HEK293 (cell line): ENCODE measurements at regions not wholly inside any gene's neighbourhood (a gene's known extent, or its start where the extent isn't known, plus 50 kb on each side); places are given as distances from the start of the nearest gene placed in this dataset.

Experiments used
- CTCF ChIA-PET: fragments of 350-600 bp; formaldehyde crosslinking; extraction: SDS; loops from one replicate; lab custom pipeline; 2021; ENCODE audit warnings: antibody characterized with exemption; lab: Yijun Ruan, JAX
- POLR2A ChIA-PET: fragments of 300-600 bp; formaldehyde crosslinking; extraction: SDS; loops from one replicate; lab custom pipeline; 2020; ENCODE audit warnings: antibody characterized with exemption, inconsistent platforms; lab: Yijun Ruan, JAX
- H3K27ac ChIP-seq: fragments of 200-500 bp; sonication (Bioruptor generic); 2 replicates; pipeline ENCODE4 v1.5.1; 2014; ENCODE audit warnings: low read depth, low read length, control low read depth, inconsistent platforms; ENCODE audit errors: extremely low read depth
- H3K36me3 ChIP-seq, 2 experiments: fragments of 200-500 bp in 1 of 2; sonication (Bioruptor generic) in 1 of 2; 1 replicate in 1 of 2; 2 replicates in 1 of 2; pipeline ENCODE4 v1.5.1; 2014 to 2017; ENCODE audit warnings: inconsistent platforms in 2 of 2, low read length in 2 of 2; ENCODE audit not compliant: control insufficient read depth in 2 of 2, insufficient read depth in 1 of 2
- H3K4me1 ChIP-seq: fragments of 200-500 bp; sonication (Bioruptor generic); 2 replicates; pipeline ENCODE4 v1.5.1; 2014; ENCODE audit warnings: mild to moderate bottlenecking, low read length, inconsistent platforms; ENCODE audit not compliant: control insufficient read depth, insufficient read depth
- H3K4me3 ChIP-seq: 2 replicates; pipeline ENCODE4 v1.5.1; 2011; ENCODE audit warnings: low read depth, mild to moderate bottlenecking, control low read depth, low read length, moderate library complexity
- H3K9me3 ChIP-seq: fragments of 200-500 bp; sonication (Bioruptor generic); 2 replicates; pipeline ENCODE4 v1.5.1; 2014; ENCODE audit warnings: low read depth, low read length, inconsistent platforms; ENCODE audit not compliant: control insufficient read depth, insufficient read depth
- CTCF ChIP-seq: fragments of 450-650 bp; formaldehyde crosslinking; IDR thresholded peaks from 2 replicates; pipeline ENCODE4 v1.5.1; 2016; ENCODE audit warnings: missing biosample characterization, missing genetic modification characterization
- ELK4 ChIP-seq: IDR thresholded peaks from 2 replicates; pipeline ENCODE4 v1.6.1; 2011; ENCODE audit warnings: mild to moderate bottlenecking, low read depth, low read length, borderline replicate concordance
- FEZF1 ChIP-seq: fragments of 450-650 bp; formaldehyde crosslinking; IDR thresholded peaks from 2 replicates; pipeline ENCODE4 v1.5.1; 2016; ENCODE audit warnings: missing biosample characterization, missing genetic modification characterization
- GLI2 ChIP-seq: fragments of 450-650 bp; formaldehyde crosslinking; IDR thresholded peaks from 2 replicates; pipeline ENCODE4; 2017; ENCODE audit warnings: missing biosample characterization, missing genetic modification characterization, low read depth, borderline replicate concordance
- HOXD13 ChIP-seq: sonication (generic); formaldehyde crosslinking; IDR thresholded peaks from 2 replicates; pipeline ENCODE4 v1.8.0; 2022; ENCODE audit warnings: missing genetic modification reagents, borderline replicate concordance
- KLF10 ChIP-seq: fragments of 450-650 bp; IDR thresholded peaks from 2 replicates; pipeline ENCODE4 v1.5.1; 2018; ENCODE audit warnings: missing biosample characterization, mild to moderate bottlenecking, missing genetic modification characterization
- MEIS1 ChIP-seq: sonication (generic); formaldehyde crosslinking; IDR thresholded peaks from 2 replicates; pipeline ENCODE4 v1.8.1; 2022; ENCODE audit warnings: missing genetic modification reagents, mild to moderate bottlenecking, borderline replicate concordance
- REST ChIP-seq: fragments of 450-650 bp; formaldehyde crosslinking; IDR thresholded peaks from 2 replicates; pipeline ENCODE4 v1.5.1; 2016; ENCODE audit warnings: missing biosample characterization, missing genetic modification characterization
- SCRT2 ChIP-seq: fragments of 450-650 bp; formaldehyde crosslinking; IDR thresholded peaks from 2 replicates; pipeline ENCODE4 v1.5.1; 2016; ENCODE audit warnings: missing biosample characterization, missing genetic modification characterization
- ZFHX2 ChIP-seq: fragments of 450-650 bp; formaldehyde crosslinking; conservative IDR thresholded peaks from 2 replicates; pipeline ENCODE4 v1.5.1; 2016; ENCODE audit warnings: missing biosample characterization, missing genetic modification characterization
- ZNF2 ChIP-seq: fragments of 450-650 bp; formaldehyde crosslinking; IDR thresholded peaks from 2 replicates; pipeline ENCODE4 v1.5.1; 2016; ENCODE audit warnings: missing biosample characterization, missing genetic modification characterization
- ZNF354C ChIP-seq: fragments of 450-650 bp; formaldehyde crosslinking; IDR thresholded peaks from 2 replicates; pipeline ENCODE4 v1.5.1; 2016; ENCODE audit warnings: missing biosample characterization, missing genetic modification characterization, low read depth, borderline replicate concordance
- ZNF366 ChIP-seq: fragments of 450-650 bp; formaldehyde crosslinking; conservative IDR thresholded peaks from 2 replicates; pipeline ENCODE4 v1.5.1; 2016; ENCODE audit warnings: missing biosample characterization, missing genetic modification characterization
- ZNF600 ChIP-seq: fragments of 450-650 bp; formaldehyde crosslinking; IDR thresholded peaks from 2 replicates; pipeline ENCODE4 v1.5.1; 2016; ENCODE audit warnings: missing biosample characterization, missing genetic modification characterization
- ZNF670 ChIP-seq: fragments of 450-650 bp; formaldehyde crosslinking; IDR thresholded peaks from 2 replicates; pipeline ENCODE4 v1.5.1; 2016; ENCODE audit warnings: missing biosample characterization, missing genetic modification characterization, low read depth
- TF ChIP-seq, protein P1 (sequence below): fragments of 450-650 bp; formaldehyde crosslinking; IDR thresholded peaks from 2 replicates; pipeline ENCODE4 v1.5.1; 2016; ENCODE audit warnings: missing biosample characterization, missing genetic modification characterization
- TF ChIP-seq, protein P2 (sequence below): fragments of 450-650 bp; formaldehyde crosslinking; IDR thresholded peaks from 2 replicates; pipeline ENCODE4 v1.5.1; 2016; ENCODE audit warnings: missing biosample characterization, missing genetic modification characterization, borderline replicate concordance
- TF ChIP-seq, protein P3 (sequence below): fragments of 450-650 bp; formaldehyde crosslinking; IDR thresholded peaks from 2 replicates; pipeline ENCODE4 v1.5.1; 2016; ENCODE audit warnings: missing biosample characterization, missing genetic modification characterization

DNA sequence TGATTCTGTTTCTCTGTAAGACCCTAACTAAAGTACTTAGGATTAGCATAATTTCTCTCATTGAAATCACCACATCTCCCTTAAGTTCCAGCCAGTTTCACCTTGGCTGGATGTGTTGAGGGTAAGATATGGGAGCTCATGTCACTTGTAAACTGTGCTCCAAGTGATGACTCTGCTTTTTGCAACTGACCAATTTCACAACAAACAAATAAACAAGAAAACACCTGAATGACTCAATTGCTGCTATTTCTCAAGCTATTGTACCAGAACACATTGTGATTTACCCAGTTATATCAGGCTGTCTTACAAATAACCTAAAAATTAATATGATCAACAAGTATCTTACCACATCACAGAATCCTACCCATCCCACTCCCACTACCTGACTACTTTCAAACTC is 379.1 kb upstream of the KIF2A start:
- no peak overlapping the region for H3K27ac ChIP-seq
- H3K36me3 ChIP-seq: no peaks in the 10 kb centered on the region
- H3K4me3 ChIP-seq: no peak overlapping the region
- H3K9me3 ChIP-seq: no peaks in the 10 kb centered on the region
- POLR2A ChIA-PET: no interaction called here
- no peaks in the 10 kb centered on the region for H3K4me1 ChIP-seq
- TF ChIP-seq, protein P1, sequence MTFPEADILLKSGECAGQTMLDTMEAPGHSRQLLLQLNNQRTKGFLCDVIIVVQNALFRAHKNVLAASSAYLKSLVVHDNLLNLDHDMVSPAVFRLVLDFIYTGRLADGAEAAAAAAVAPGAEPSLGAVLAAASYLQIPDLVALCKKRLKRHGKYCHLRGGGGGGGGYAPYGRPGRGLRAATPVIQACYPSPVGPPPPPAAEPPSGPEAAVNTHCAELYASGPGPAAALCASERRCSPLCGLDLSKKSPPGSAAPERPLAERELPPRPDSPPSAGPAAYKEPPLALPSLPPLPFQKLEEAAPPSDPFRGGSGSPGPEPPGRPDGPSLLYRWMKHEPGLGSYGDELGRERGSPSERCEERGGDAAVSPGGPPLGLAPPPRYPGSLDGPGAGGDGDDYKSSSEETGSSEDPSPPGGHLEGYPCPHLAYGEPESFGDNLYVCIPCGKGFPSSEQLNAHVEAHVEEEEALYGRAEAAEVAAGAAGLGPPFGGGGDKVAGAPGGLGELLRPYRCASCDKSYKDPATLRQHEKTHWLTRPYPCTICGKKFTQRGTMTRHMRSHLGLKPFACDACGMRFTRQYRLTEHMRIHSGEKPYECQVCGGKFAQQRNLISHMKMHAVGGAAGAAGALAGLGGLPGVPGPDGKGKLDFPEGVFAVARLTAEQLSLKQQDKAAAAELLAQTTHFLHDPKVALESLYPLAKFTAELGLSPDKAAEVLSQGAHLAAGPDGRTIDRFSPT (tag by site-specific recombination): no peak
- TF ChIP-seq HOXD13 (CRISPR knock-in tag) (no peak), ZNF366 (tag by site-specific recombination) (no peak), ZNF670 (tag by site-specific recombination) (no peak), ELK4 (no peak), SCRT2 (tag by site-specific recombination) (peak; percentile 52; the same call in 1 of the 2 replicates)
- TF ChIP-seq, protein P2, sequence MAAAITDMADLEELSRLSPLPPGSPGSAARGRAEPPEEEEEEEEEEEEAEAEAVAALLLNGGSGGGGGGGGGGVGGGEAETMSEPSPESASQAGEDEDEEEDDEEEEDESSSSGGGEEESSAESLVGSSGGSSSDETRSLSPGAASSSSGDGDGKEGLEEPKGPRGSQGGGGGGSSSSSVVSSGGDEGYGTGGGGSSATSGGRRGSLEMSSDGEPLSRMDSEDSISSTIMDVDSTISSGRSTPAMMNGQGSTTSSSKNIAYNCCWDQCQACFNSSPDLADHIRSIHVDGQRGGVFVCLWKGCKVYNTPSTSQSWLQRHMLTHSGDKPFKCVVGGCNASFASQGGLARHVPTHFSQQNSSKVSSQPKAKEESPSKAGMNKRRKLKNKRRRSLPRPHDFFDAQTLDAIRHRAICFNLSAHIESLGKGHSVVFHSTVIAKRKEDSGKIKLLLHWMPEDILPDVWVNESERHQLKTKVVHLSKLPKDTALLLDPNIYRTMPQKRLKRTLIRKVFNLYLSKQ (tag by site-specific recombination): no peak
- CTCF ChIA-PET: interaction anchor here (0.6 kb wide), 1 partner anchor 233 kb away, joined by 3 read pairs; no protein-coding TSS in a partner anchor

- H3K27ac ChIP-seq: no peak overlapping the region
- no peak overlapping the region for H3K4me3 ChIP-seq
- H3K36me3 ChIP-seq: no peaks in the 10 kb centered on the region
- H3K9me3 ChIP-seq: no peaks in the 10 kb centered on the region
- peaks cover 2% of the 10 kb centered on the region; the same call in 1 of the 2 replicates for H3K4me1 ChIP-seq
- no peak for TF ChIP-seq ZFHX2 (tag by site-specific recombination)
- TF ChIP-seq GLI2 (tag by site-specific recombination): no peak
- no peak for TF ChIP-seq ZNF600 (tag by site-specific recombination)
- CTCF ChIA-PET: no interaction called here
- POLR2A ChIA-PET: no interaction called here
These were observed 374.8 kb upstream of the KIF2A start for GRCh38 chr5:61931236-61931635.

DNA sequence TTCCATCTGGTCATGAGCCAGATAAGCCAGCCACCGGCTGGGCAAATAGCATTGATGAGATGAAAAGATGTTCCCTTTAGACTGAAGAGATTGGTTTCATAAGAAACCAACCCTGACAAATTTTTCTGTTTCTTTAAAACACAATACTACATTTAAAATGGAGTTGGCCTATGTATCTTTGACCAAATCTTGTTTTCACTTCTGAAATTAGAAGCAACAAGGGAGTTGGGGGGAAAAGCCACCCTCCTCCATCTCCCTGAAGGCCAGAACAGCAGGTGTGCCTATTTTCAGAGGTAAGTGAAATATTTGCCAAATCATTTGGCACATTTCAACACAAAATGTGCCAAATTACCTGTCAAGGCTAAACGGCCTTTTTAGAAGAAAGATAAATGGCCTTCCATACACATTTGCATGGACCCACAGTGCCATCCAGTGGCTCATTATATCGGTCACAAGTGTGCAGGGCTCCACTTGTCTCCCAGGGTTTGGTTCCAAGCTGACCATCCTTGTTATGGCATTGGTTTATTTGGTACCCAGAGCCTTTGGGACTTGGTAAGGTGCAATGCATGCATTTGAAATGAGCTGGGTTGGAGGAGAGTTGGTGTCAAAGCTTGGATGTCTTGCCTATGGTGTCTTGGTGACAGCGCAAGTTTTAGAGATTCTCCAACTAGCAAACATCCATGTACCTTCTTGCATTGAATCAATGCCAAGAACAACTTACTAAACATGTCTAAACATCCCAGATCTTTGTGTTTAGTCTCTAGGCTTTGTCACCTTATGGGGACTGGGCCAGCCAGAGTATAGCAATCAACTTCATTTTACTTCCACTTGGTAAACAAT is 372.0 kb upstream of the KIF2A start:
- Histone ChIP-seq H3K4me3 (no peak overlapping the region), H3K4me1 (peaks cover 2% of the 10 kb centered on the region; the same call in 1 of the 2 replicates), H3K27ac (no peak overlapping the region), H3K9me3 (no peaks in the 10 kb centered on the region), H3K36me3 (no peaks in the 10 kb centered on the region)
- POLR2A ChIA-PET: no interaction called here
- CTCF ChIA-PET: interaction anchor here (0.8 to 2.6 kb wide), 14 partner anchors 9 to 1423 kb away, joined by 3 to 11 read pairs (median 4); no protein-coding TSS in a partner anchor
- peak; percentile 42; the same call in 1 of the 2 replicates for TF ChIP-seq FEZF1 (tag by site-specific recombination)
- TF ChIP-seq ZNF2: 0 out of 2 replicates have a peak, but pooled peaks have one; percentile 39
- no peak for TF ChIP-seq ZNF354C (tag by site-specific recombination)
- TF ChIP-seq REST (tag by site-specific recombination): no peak
- peak; percentile 83 for TF ChIP-seq CTCF (tag by site-specific recombination)
- TF ChIP-seq, protein P3, sequence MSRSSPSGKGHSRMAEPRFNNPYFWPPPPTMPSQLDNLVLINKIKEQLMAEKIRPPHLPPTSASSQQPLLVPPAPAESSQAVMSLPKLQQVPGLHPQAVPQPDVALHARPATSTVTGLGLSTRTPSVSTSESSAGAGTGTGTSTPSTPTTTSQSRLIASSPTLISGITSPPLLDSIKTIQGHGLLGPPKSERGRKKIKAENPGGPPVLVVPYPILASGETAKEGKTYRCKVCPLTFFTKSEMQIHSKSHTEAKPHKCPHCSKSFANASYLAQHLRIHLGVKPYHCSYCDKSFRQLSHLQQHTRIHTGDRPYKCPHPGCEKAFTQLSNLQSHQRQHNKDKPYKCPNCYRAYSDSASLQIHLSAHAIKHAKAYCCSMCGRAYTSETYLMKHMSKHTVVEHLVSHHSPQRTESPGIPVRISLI (tag by site-specific recombination): no peak
- peak; percentile 97 for TF ChIP-seq MEIS1
- no peak for TF ChIP-seq KLF10 (tag by site-specific recombination)
